Natural killer cell (primary cell): ENCODE measurements at regions not wholly inside any gene's neighbourhood (a gene's known extent, or its start where the extent isn't known, plus 50 kb on each side); places are given as distances from the start of the nearest gene placed in this dataset.

Experiments used
- ATAC-seq, 3 donors: fragments of 150-1000 bp in 2 of 3; fragments of 200-7000 bp in 1 of 3; cut with Tn5 transposase; 1 replicate in 1 of 3; 2 replicates in 2 of 3; pipeline ENCODE4 v1.10.0; 2021; ENCODE audit warnings: mild to moderate bottlenecking in 2 of 3, moderate library complexity in 2 of 3
- DNase-seq, 2 donors: peaks; one replicate each; pipeline versions ENCODE4 v3.0.0 to v3.0.0-alpha.2; 2013 to 2021; ENCODE audit warnings: mixed read lengths in 1 of 2
- H3K27ac ChIP-seq: one replicate; pipeline ENCODE4 v1.5.1; 2013; ENCODE audit warnings: mild to moderate bottlenecking, low read length
- H3K27me3 ChIP-seq: one replicate; pipeline ENCODE4 v1.6.1; 2013; ENCODE audit warnings: low read length; ENCODE audit not compliant: control insufficient read depth, insufficient read depth
- H3K36me3 ChIP-seq: one replicate; pipeline ENCODE4 v1.6.1; 2013; ENCODE audit warnings: low read length; ENCODE audit not compliant: control insufficient read depth, insufficient read depth
- H3K4me1 ChIP-seq: one replicate; pipeline ENCODE4 v1.6.1; 2013; ENCODE audit warnings: low read length; ENCODE audit not compliant: control insufficient read depth, insufficient read depth
- H3K4me3 ChIP-seq: one replicate; pipeline ENCODE4 v1.5.1; 2013; ENCODE audit warnings: low read length
- H3K9me3 ChIP-seq: one replicate; pipeline ENCODE4 v1.6.1; 2013; ENCODE audit warnings: low read length; ENCODE audit not compliant: control insufficient read depth, insufficient read depth
- H3K27ac Mint-ChIP-seq, 2 donors: one replicate each; pipeline ENCODE4 v1.8.0; 2022; ENCODE audit warnings: mild to moderate bottlenecking in 2 of 2, mixed read lengths in 2 of 2, moderate library complexity in 1 of 2
- H3K27me3 Mint-ChIP-seq, 2 donors: one replicate each; pipeline ENCODE4 v1.8.0; 2022; ENCODE audit warnings: low read depth in 2 of 2, mixed read lengths in 2 of 2
- H3K36me3 Mint-ChIP-seq: one replicate; pipeline ENCODE4 v1.8.0; 2022; ENCODE audit warnings: mixed read lengths
- H3K4me1 Mint-ChIP-seq, 2 donors: one replicate each; pipeline ENCODE4 v1.8.0; 2022; ENCODE audit warnings: mixed read lengths in 2 of 2
- H3K4me3 Mint-ChIP-seq: one replicate; pipeline ENCODE4 v1.8.0; 2022; ENCODE audit warnings: mild to moderate bottlenecking, moderate library complexity, mixed read lengths
- H3K9me3 Mint-ChIP-seq, 2 donors: one replicate each; pipeline ENCODE4 v1.8.0; 2022; ENCODE audit warnings: mixed read lengths in 2 of 2
- WGBS: methylation state at CpG from one replicate; pipeline ENCODE4 v1.1.7; 2013; ENCODE audit warnings: missing lambda C conversion rate; ENCODE audit not compliant: insufficient coverage; 5-methylcytosine and 5-hydroxymethylcytosine counted together
- intact Hi-C: fragments of 100-400 bp; cut with micrococcal nuclease; formaldehyde crosslinking; loops from one replicate; pipeline ENCODE4 v1.14.2; 2022
- TF ChIP-seq, protein P1 (sequence below): fragments of 200-600 bp; IDR thresholded peaks from one replicate; pipeline ENCODE4 v1.8.0; 2022; ENCODE audit warnings: antibody characterized with exemption

DNA sequence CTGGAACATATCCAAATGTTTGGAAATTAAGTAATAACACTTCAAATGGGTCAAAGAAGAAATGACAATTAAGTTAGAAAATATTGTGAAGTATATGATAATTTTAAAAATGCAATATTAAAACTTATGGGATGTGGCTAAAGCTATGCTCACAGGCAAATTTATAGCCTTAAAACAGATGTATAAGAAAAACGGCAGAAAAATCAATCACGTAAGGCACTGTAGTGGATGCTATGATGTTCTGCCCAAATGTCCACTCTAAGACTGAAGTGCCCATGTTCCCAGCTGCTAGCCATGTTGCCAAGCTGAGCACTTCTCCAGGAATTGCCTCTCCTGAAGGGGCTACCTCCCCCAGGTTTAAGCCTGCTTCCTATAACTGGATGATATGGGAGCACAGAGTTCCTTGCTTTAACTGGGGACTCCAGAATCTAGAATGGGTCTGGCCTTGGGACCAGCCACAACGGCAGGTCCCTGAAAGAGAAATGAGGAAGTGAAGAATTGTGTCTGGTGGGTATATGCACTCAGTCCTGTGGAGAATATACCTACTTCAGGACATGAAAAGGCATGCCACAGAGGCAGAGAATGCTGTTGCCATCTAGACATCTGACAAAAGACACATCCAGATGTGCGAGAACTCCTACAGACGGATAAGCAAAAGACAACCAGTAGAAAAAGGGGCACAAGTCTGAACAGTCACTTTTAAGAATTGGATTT, 78.2 kb upstream of the RXRA start:
- Histone ChIP-seq H3K36me3 (no peaks in the 10 kb centered on the region), H3K27ac (no peak overlapping the region), H3K4me1 (peaks cover 12% of the 10 kb centered on the region), H3K9me3 (peaks cover 9% of the 10 kb centered on the region), H3K27me3 (no peaks in the 10 kb centered on the region), H3K4me3 (no peak overlapping the region)
- H3K27me3 Mint-ChIP-seq: peaks cover 6 to 9% of the 10 kb centered on the region in 2 donors
- peaks cover 4% of the 10 kb centered on the region in 2 donors for H3K4me1 Mint-ChIP-seq
- ATAC-seq (no peak), DNase-seq (no peak)
- H3K36me3 Mint-ChIP-seq: no peaks in the 10 kb centered on the region
- no peak overlapping the region for H3K27ac Mint-ChIP-seq
- intact Hi-C loops: no loop called here
- no peak overlapping the region for H3K4me3 Mint-ChIP-seq
- TF ChIP-seq, protein P1, sequence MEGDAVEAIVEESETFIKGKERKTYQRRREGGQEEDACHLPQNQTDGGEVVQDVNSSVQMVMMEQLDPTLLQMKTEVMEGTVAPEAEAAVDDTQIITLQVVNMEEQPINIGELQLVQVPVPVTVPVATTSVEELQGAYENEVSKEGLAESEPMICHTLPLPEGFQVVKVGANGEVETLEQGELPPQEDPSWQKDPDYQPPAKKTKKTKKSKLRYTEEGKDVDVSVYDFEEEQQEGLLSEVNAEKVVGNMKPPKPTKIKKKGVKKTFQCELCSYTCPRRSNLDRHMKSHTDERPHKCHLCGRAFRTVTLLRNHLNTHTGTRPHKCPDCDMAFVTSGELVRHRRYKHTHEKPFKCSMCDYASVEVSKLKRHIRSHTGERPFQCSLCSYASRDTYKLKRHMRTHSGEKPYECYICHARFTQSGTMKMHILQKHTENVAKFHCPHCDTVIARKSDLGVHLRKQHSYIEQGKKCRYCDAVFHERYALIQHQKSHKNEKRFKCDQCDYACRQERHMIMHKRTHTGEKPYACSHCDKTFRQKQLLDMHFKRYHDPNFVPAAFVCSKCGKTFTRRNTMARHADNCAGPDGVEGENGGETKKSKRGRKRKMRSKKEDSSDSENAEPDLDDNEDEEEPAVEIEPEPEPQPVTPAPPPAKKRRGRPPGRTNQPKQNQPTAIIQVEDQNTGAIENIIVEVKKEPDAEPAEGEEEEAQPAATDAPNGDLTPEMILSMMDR: no peak
- peaks cover 2 to 4% of the 10 kb centered on the region in 2 donors for H3K9me3 Mint-ChIP-seq
- 79% methylated on average over 5 of the region's 5 CpGs for WGBS

DNA sequence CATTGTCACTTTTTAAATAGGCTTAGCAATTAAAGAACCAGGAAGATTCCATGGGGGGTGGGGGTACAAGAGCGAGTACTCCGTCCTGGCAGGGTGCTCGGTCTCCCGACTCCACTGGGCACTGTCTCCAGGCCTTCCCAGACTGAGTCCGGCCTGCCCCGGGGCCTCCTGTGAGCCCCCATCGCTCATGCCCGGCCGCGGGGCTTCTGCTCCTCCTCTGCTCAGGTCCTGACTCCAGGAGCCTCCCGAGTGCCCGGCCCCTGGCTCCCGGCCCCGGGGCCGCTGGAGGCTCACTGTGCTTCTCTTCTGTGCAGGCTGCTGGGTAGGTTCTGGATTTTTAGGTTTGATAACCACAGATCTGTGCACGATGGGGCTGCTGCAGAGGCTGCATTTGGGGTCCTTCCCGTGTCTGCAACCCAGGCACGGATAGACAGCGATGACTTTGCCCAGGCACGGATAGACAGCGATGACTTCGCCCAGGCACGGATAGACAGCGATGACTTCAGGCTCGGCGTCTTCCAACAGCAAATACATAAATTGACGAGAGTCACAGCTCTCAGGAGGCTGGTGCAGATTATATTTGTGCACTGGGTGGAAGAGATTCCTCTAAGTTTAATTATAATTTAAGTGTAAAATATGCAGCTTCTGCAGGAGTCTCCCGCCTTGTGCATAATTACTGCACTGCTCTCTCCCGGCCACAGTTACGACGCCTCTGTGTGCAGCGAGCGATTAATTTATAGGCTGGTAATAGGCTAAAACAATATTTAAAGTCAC, 74.8 kb upstream of the RXRA start:
- WGBS: 96% methylated on average over 28 of the region's 33 CpGs
- Histone ChIP-seq H3K27ac (no peak overlapping the region), H3K27me3 (no peaks in the 10 kb centered on the region), H3K4me1 (no peaks in the 10 kb centered on the region), H3K4me3 (no peak overlapping the region), H3K9me3 (peaks cover 9% of the 10 kb centered on the region), H3K36me3 (no peaks in the 10 kb centered on the region)
- no peak overlapping the region for H3K27ac Mint-ChIP-seq
- intact Hi-C loops: no loop called here
- H3K4me1 Mint-ChIP-seq: no peaks in the 10 kb centered on the region
- peaks cover 0 to 5% of the 10 kb centered on the region in 2 donors for H3K27me3 Mint-ChIP-seq
- TF ChIP-seq, protein P1: no peak
- H3K9me3 Mint-ChIP-seq: peaks cover 2 to 4% of the 10 kb centered on the region in 2 donors
- no peak overlapping the region for H3K4me3 Mint-ChIP-seq
- no peak for DNase-seq
- no peak for ATAC-seq
- H3K36me3 Mint-ChIP-seq: no peaks in the 10 kb centered on the region

DNA sequence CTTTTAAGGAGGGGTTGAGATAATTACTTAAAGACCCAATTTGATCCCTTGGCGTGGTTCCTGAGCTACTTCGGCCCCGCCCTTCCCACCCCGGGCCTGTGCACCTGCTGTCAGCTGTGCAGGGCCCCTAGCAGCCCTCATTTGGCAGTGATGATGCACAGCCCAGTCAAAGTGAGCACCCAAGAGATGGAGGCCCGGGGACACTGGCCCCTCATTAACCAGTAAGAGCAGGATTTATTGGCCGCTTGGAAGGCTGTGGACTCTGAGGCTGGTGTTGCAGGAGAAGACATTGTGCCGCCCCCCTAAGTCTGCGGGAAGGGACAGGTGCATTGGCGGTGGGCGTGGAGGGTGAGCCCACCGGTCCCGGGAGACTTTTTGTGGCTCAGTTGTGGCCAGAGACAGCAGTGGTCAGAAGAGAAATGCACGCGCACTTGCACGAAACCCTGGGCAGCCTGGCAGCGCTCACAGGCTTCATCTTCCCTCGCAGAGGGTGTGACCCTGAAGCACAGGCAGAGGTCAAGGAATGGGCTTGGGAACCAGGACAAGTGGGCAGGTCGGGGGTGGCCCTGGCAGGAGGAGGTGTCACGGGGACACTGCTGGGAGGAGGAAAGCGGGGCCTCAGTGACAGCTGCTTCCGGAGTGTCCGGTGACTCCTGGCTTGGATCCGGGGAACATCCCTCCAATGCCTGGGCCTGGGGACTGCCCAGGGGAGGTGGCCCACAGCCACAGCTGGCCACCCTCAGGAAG, 74.0 kb upstream of the RXRA start:
- TF ChIP-seq, protein P1: no peak
- Histone ChIP-seq H3K9me3 (peaks cover 9% of the 10 kb centered on the region), H3K36me3 (no peaks in the 10 kb centered on the region), H3K4me1 (no peaks in the 10 kb centered on the region), H3K27ac (no peak overlapping the region), H3K27me3 (no peaks in the 10 kb centered on the region), H3K4me3 (no peak overlapping the region)
- no peak for ATAC-seq
- Mint-ChIP-seq H3K4me3 (no peak overlapping the region), H3K4me1 (no peaks in the 10 kb centered on the region), H3K36me3 (no peaks in the 10 kb centered on the region), H3K9me3 (peaks cover 2 to 4% of the 10 kb centered on the region in 2 donors), H3K27ac (no peak overlapping the region), H3K27me3 (peaks cover 0 to 5% of the 10 kb centered on the region in 2 donors)
- no peak for DNase-seq
- WGBS: 88% methylated on average over 23 of the region's 23 CpGs
- intact Hi-C loops: no loop called here
